HL-60 (cell line): ENCODE measurements at regions not wholly inside any gene's neighbourhood (a gene's known extent, or its start where the extent isn't known, plus 50 kb on each side); places are given as distances from the start of the nearest gene placed in this dataset.

Source experiments
- GABPA ChIP-seq: IDR thresholded peaks from 2 replicates; pipeline ENCODE4 v1.6.1; 2012; ENCODE audit warnings: low read depth
- POLR2AphosphoS5 ChIP-seq: IDR thresholded peaks from 2 replicates; pipeline ENCODE4 v1.6.1; 2012; ENCODE audit warnings: low read depth
- TF ChIP-seq, protein P1 (sequence below): IDR thresholded peaks from one replicate; pipeline ENCODE4 v1.5.1; 2011; ENCODE audit warnings: low read length, control low read depth, inconsistent platforms; ENCODE audit not compliant: insufficient read depth

GRCh38 chr3:71893702-71894479 is 108.9 kb upstream of the PROK2 start:
- TF ChIP-seq, protein P1, sequence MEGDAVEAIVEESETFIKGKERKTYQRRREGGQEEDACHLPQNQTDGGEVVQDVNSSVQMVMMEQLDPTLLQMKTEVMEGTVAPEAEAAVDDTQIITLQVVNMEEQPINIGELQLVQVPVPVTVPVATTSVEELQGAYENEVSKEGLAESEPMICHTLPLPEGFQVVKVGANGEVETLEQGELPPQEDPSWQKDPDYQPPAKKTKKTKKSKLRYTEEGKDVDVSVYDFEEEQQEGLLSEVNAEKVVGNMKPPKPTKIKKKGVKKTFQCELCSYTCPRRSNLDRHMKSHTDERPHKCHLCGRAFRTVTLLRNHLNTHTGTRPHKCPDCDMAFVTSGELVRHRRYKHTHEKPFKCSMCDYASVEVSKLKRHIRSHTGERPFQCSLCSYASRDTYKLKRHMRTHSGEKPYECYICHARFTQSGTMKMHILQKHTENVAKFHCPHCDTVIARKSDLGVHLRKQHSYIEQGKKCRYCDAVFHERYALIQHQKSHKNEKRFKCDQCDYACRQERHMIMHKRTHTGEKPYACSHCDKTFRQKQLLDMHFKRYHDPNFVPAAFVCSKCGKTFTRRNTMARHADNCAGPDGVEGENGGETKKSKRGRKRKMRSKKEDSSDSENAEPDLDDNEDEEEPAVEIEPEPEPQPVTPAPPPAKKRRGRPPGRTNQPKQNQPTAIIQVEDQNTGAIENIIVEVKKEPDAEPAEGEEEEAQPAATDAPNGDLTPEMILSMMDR, result no peak
- TF ChIP-seq POLR2AphosphoS5 (no peak), GABPA (no peak)
